Testis (tissue), 2 donors: ENCODE measurements at regions not wholly inside any gene's neighbourhood (a gene's known extent, or its start where the extent isn't known, plus 50 kb on each side); places are given as distances from the start of the nearest gene placed in this dataset.

ENCODE experiments used
- POLR2A ChIP-seq: fragments of 450-650 bp; IDR thresholded peaks from one replicate; pipeline ENCODE4 v1.6.1; 2017; ENCODE audit warnings: antibody characterized with exemption, mild to moderate bottlenecking, moderate library complexity
- TF ChIP-seq, protein P1 (sequence below), 3 experiments: fragments of 450-650 bp in 2 of 3; fragments of 200-600 bp in 1 of 3; sonication (generic) in 1 of 3; IDR thresholded peaks; one replicate each; pipeline ENCODE4 v1.5.1; 2016 to 2019; ENCODE audit warnings: antibody characterized with exemption in 3 of 3, mild to moderate bottlenecking in 2 of 3, moderate library complexity in 1 of 3

- TF ChIP-seq, protein P1, sequence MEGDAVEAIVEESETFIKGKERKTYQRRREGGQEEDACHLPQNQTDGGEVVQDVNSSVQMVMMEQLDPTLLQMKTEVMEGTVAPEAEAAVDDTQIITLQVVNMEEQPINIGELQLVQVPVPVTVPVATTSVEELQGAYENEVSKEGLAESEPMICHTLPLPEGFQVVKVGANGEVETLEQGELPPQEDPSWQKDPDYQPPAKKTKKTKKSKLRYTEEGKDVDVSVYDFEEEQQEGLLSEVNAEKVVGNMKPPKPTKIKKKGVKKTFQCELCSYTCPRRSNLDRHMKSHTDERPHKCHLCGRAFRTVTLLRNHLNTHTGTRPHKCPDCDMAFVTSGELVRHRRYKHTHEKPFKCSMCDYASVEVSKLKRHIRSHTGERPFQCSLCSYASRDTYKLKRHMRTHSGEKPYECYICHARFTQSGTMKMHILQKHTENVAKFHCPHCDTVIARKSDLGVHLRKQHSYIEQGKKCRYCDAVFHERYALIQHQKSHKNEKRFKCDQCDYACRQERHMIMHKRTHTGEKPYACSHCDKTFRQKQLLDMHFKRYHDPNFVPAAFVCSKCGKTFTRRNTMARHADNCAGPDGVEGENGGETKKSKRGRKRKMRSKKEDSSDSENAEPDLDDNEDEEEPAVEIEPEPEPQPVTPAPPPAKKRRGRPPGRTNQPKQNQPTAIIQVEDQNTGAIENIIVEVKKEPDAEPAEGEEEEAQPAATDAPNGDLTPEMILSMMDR (IDR thresholded peaks at IDR 0.05) = no peak
- TF ChIP-seq POLR2A = no peak
Measured at GRCh38 chr7:120043250-120043649, 229.7 kb upstream of the KCND2 start.
